Spinal cord (tissue), 9 donors: ENCODE measurements at regions not wholly inside any gene's neighbourhood (a gene's known extent, or its start where the extent isn't known, plus 50 kb on each side); places are given as distances from the start of the nearest gene placed in this dataset.

Experiments
- DNase-seq, 6 donors: peaks; one replicate each; pipeline versions ENCODE4 v3.0.0 to v3.0.0-alpha.2; 2013 to 2015; ENCODE audit warnings: low spot score in 6 of 6, low read depth in 4 of 6
- H3K27ac ChIP-seq: one replicate; pipeline ENCODE4 v1.5.1; 2013; ENCODE audit warnings: low read depth, low read length, control low read depth
- H3K27me3 ChIP-seq: one replicate; pipeline ENCODE4 v1.6.1; 2013; ENCODE audit warnings: low read length; ENCODE audit not compliant: control insufficient read depth, insufficient read depth
- H3K36me3 ChIP-seq: one replicate; pipeline ENCODE4 v1.6.1; 2013; ENCODE audit warnings: low read length; ENCODE audit not compliant: control insufficient read depth, insufficient read depth
- H3K4me1 ChIP-seq: one replicate; pipeline ENCODE4 v1.6.1; 2013; ENCODE audit warnings: low read length; ENCODE audit not compliant: control insufficient read depth, insufficient read depth
- H3K4me3 ChIP-seq: one replicate; pipeline ENCODE4 v1.5.1; 2013; ENCODE audit warnings: low read depth, low read length, control low read depth
- H3K9me3 ChIP-seq: one replicate; pipeline ENCODE4 v1.6.1; 2013; ENCODE audit warnings: low read length; ENCODE audit not compliant: control insufficient read depth, insufficient read depth
- WGBS: methylation state at CpG from one replicate; pipeline ENCODE4 v1.1.5; 2013; ENCODE audit warnings: missing lambda C conversion rate; ENCODE audit not compliant: insufficient coverage; 5-methylcytosine and 5-hydroxymethylcytosine counted together
- donor health status: healthy.

DNA sequence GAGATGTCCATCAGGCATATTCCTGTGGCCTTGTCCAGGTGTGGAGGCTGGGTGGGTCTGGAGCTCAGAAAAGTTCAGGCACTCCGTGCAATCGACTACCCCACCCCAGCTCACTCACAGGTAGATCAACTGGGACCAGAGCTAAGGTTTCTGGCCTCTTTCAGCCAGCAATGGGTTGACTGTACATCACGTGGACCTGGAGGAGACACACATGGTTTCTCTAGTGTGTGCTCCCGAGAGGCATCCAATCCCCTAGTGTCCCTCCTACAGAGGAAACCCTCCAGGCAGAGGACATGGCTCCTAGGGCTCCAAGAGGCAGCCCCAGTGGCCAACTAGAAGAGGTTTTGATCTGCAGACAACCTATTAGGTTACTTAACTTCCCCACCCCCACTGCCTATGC is 119.5 kb upstream of the RGS6 start:
- Histone ChIP-seq H3K36me3 (no peaks in the 10 kb centered on the region), H3K4me1 (no peaks in the 10 kb centered on the region), H3K27me3 (no peaks in the 10 kb centered on the region), H3K27ac (no peak overlapping the region), H3K4me3 (no peak overlapping the region), H3K9me3 (no peaks in the 10 kb centered on the region)
- 79% methylated on average over 4 of the region's 4 CpGs for WGBS
- no peak for DNase-seq

DNA sequence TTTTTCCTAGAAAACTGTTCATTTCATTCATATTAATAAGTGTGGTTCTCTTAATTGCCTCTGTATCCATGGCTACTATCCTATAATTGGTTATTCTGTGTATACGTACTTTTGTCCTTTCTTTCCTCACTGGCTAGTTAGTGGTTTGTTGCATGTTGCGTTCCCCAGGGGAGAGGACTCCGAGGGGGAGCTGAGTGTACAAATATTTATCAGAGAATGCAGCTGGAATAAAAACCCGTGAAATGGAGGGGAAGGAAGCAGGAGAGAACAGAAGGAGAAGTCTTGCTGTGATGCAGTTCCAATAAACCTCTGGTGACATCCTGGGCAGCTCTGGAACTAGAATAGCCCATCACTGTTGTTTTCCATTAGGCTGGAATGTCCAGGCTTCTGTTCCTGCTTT is 117.1 kb upstream of the RGS6 start:
- no peaks in the 10 kb centered on the region for H3K4me1 ChIP-seq
- DNase-seq: peak in 1 of 6 donors; percentile 47
- no peaks in the 10 kb centered on the region for H3K9me3 ChIP-seq
- no peaks in the 10 kb centered on the region for H3K27me3 ChIP-seq
- 27% methylated on average over 1 of the region's 4 CpGs for WGBS
- H3K36me3 ChIP-seq: no peaks in the 10 kb centered on the region
- H3K4me3 ChIP-seq: no peak overlapping the region
- H3K27ac ChIP-seq: no peak overlapping the region

DNA sequence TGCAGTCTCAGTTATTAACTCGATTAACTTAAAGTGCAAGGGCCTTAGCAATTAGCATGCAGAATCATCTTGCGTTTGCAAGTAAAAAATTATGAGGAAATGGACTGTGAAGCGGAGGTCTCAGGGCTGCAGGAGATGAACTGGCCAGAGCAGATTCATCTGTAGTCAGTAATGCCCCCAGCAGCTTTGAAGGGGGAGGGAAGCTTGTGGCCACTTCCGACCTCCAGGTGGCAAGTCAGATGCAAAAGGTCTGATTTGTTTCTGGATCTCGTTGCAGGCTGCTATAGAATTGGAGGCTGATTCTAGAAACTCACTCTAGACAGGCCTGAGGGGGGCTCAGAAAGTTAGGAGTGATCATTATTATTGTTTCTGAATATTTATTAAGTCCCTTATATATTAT is 107.4 kb upstream of the RGS6 start:
- Histone ChIP-seq H3K4me3 (no peak overlapping the region), H3K36me3 (no peaks in the 10 kb centered on the region), H3K27ac (no peak overlapping the region), H3K4me1 (no peaks in the 10 kb centered on the region), H3K9me3 (no peaks in the 10 kb centered on the region), H3K27me3 (no peaks in the 10 kb centered on the region)
- 76% methylated on average over 4 of the region's 5 CpGs for WGBS
- DNase-seq: peak in 1 of 6 donors; percentile 58

DNA sequence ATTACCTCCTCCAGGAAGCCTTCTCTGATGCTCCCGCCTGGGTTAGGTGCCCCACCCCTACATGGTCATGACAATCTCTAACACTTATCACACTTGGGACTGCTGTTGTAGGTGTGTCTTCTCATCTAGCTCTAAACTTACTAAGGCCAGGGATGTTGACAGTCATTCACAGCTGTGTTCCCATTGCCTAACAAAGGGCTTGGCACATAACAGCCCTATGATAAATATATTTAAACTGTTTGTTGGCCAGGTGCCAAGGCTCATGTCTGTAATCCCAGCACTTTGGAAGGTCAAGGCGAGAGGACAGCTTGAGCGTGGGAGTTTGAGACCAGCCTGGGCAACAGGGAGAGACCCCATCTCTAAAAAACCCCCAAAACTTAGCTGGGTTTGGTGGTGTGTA is 98.8 kb upstream of the RGS6 start:
- Histone ChIP-seq H3K36me3 (no peaks in the 10 kb centered on the region), H3K27me3 (no peaks in the 10 kb centered on the region), H3K4me3 (no peak overlapping the region), H3K27ac (no peak overlapping the region), H3K9me3 (no peaks in the 10 kb centered on the region), H3K4me1 (no peaks in the 10 kb centered on the region)
- DNase-seq: no peak
- no CpG with 5 or more reads among the region's 3 CpGs for WGBS

DNA sequence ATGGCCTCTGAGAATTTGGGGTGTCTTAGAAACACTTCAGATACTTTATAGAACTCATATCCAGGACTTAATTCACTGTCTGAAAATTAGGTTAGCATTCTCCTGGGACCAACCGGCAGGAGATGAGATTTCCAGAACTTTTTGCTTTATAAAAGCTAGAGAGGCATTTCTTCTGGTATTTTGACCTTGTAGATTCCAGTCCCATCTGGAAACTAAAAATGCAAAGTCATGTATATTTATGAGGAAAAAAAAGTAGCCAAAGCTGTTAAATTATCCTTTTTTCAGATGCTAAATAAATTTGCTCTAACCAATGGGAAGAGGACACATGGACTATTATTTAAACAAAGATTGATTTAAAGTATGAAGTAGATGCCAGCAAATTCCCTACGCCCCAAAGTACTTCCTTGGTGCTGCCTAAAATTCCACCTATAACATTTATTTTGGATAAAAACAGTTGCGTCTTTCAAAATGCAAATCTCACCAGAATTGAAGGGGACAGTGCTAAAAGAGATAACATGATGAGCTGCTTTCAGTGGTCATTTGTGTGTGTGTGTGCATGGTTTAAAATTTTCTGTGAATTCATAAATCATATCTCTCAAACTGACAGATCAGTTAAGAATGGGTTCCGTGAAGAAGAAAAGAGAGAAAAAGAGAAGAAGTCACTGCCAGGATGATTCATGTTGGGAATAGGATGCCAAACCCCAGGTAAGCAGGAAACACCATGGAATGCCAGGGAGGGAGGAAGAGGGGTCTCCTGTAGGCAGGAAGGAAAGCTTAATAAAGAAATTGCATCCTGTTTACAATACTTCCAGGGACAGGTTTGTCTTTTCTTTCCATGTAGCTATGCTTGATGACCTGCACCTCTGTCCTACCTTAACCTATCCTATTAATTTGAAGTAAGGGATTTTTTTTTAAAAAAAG is 97.7 kb upstream of the RGS6 start:
- WGBS: 33% methylated on average over 1 of the region's 4 CpGs
- no peak for DNase-seq

DNA sequence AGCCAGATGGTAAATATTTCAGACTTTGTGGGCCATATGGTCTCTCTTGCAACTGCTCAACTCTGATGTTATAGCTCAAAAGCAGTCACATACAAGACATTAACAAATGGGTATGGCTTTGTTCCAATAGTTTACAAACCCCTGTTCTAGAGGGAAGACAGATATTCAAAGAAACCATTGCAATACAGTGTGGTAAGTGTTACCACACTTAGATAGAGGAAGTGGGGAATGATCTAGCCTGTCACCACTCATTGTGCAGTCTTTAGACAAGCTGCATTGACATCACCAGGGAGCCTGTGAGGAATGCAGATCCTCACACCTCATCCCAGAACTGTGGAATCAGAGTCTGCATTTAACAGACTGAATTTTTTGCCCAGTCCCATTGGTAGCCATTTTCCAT is 80.0 kb upstream of the RGS6 start:
- Histone ChIP-seq H3K27ac (no peak overlapping the region), H3K4me3 (no peak overlapping the region), H3K4me1 (no peaks in the 10 kb centered on the region), H3K36me3 (no peaks in the 10 kb centered on the region), H3K9me3 (no peaks in the 10 kb centered on the region), H3K27me3 (no peaks in the 10 kb centered on the region)
- peak in 3 of 6 donors; percentile 14 to 73 (median 64) for DNase-seq

More for the DNA sequence above, 97.7 kb upstream of the RGS6 start:
- Histone ChIP-seq H3K4me1 (no peaks in the 10 kb centered on the region), H3K27ac (no peak overlapping the region), H3K27me3 (no peaks in the 10 kb centered on the region), H3K9me3 (no peaks in the 10 kb centered on the region), H3K36me3 (no peaks in the 10 kb centered on the region), H3K4me3 (no peak overlapping the region)

DNA sequence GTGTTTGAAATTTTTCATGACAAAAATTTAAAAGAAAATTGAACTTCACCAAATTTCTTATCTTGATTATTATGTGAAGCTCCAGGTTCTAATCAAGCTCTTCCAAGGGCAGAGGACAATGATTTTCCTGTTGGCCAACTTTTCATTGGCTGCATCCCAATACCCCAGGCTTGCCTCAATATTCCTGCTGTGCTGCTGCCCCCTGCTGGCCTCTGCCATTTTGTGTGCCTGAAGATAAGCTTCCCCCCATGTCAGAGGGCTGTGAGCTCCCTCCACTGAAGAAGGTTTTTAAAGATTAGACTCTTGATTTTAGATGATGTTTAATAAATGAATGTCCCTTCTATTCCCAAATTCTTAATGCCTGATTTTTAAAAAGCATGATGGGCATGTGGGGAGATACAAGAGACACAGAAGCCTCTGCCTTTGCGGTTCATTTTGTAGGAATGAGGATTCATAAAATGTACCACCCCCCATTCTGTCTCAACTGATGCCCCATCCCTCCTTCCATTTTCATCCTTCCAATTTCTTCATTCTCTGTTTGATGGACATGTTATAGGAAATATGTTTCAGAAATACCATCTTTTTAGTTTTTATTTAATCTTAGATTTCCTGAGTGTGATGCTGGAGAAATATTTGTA is 76.7 kb upstream of the RGS6 start:
- no peaks in the 10 kb centered on the region for H3K27me3 ChIP-seq
- no peak overlapping the region for H3K4me3 ChIP-seq
- peak in 2 of 6 donors; percentile 39 to 63 for DNase-seq
- H3K9me3 ChIP-seq: no peaks in the 10 kb centered on the region
- H3K4me1 ChIP-seq: no peaks in the 10 kb centered on the region
- H3K27ac ChIP-seq: no peak overlapping the region
- no peaks in the 10 kb centered on the region for H3K36me3 ChIP-seq
- WGBS: no CpG with 5 or more reads among the region's 1 CpG

DNA sequence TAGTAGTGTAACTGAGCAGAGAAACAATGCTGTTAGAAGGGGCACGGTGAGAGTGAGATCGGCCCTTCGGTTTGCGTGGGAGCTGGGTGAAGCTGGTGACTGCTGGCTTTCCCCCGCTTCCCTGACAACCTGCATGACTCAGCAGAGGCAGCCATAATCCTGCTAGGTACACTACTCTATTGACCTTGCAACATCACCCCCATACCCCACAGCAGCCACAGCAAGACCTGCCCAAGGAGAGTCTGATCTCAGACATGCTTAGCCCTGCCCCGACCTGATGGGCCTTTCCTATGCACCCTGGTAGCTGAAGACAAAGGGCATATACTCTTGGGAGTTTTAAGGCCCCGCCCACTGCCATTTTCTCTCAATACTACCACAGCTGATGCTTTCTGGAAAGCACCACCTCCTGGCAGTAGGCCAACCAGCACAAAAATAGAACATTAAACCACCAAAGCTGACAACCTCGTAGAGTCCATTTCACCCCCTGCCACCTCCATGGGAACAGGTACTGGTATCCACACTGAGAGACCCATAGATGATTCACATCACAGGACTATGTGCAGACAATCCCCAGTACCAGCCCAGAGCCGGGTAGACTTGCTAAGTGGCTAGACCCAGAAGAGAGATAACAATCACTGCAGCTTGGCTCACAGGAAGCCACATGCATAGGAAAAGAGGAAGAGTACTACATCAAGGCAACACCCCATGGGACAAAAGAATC is 75.9 kb upstream of the RGS6 start:
- H3K27ac ChIP-seq: no peak overlapping the region
- WGBS: 86% methylated on average over 7 of the region's 9 CpGs
- DNase-seq: no peak
- no peaks in the 10 kb centered on the region for H3K36me3 ChIP-seq
- H3K4me3 ChIP-seq: no peak overlapping the region
- H3K9me3 ChIP-seq: no peaks in the 10 kb centered on the region
- no peaks in the 10 kb centered on the region for H3K4me1 ChIP-seq
- H3K27me3 ChIP-seq: no peaks in the 10 kb centered on the region

DNA sequence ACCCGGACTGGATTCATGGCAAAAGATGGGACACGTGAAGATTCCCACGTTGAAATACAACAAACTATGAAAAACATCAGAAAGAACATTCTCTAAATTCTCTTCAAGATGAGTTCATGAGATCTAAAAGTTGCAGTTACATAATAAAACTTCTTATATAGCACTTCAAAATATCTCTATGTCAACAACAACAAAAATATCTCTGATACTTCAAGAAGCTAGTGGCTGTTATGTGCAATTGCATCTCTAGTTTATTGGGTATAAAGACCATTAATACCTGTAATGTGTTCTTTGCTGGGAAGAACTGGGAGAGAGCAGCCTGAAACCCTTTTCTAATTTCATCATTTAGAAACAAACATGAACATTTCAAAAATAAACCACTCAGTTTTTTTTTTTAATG is 69.2 kb upstream of the RGS6 start:
- H3K27me3 ChIP-seq: no peaks in the 10 kb centered on the region
- no peak overlapping the region for H3K4me3 ChIP-seq
- no CpG with 5 or more reads among the region's 3 CpGs for WGBS
- no peaks in the 10 kb centered on the region for H3K4me1 ChIP-seq
- H3K9me3 ChIP-seq: no peaks in the 10 kb centered on the region
- H3K27ac ChIP-seq: no peak overlapping the region
- no peak for DNase-seq
- H3K36me3 ChIP-seq: no peaks in the 10 kb centered on the region
